Suprapubic skin (tissue), 4 donors: ENCODE measurements at regions not wholly inside any gene's neighbourhood (a gene's known extent, or its start where the extent isn't known, plus 50 kb on each side); places are given as distances from the start of the nearest gene placed in this dataset.
"Not testable (repeated sequence)": the region's sequence is repeated elsewhere in the genome, so short reads cannot be mapped to it uniquely, and the experiment has no call there.

ENCODE experiments used
- DNase-seq, 2 donors: peaks; one replicate each; pipeline ENCODE4 v3.0.0-alpha.2; 2019; ENCODE audit warnings: low spot score in 2 of 2
- H3K27ac ChIP-seq: fragments of 200-600 bp; sonication (generic); one replicate; pipeline ENCODE4 v1.5.1; 2019
- H3K27me3 ChIP-seq: fragments of 200-600 bp; sonication (generic); one replicate; pipeline ENCODE4 v1.5.1; 2019
- H3K36me3 ChIP-seq: fragments of 200-600 bp; sonication (generic); one replicate; pipeline ENCODE4 v1.5.1; 2019
- H3K4me1 ChIP-seq: fragments of 200-600 bp; sonication (generic); one replicate; pipeline ENCODE4 v1.5.1; 2019
- H3K4me3 ChIP-seq: fragments of 200-600 bp; sonication (generic); one replicate; pipeline ENCODE4 v1.5.1; 2019; ENCODE audit warnings: mild to moderate bottlenecking
- H3K9me3 ChIP-seq: fragments of 200-600 bp; sonication (generic); one replicate; pipeline ENCODE4 v1.5.1; 2019
- CTCF ChIP-seq, 2 donors: fragments of 200-600 bp in 1 of 2; fragments of 450-650 bp in 1 of 2; sonication (generic) in 1 of 2; IDR thresholded peaks; one replicate each; pipeline ENCODE4 v1.5.1; 2016 to 2019; ENCODE audit warnings: antibody characterized with exemption in 2 of 2, mild to moderate bottlenecking in 1 of 2, moderate library complexity in 1 of 2
- EP300 ChIP-seq: sonication (generic); formaldehyde crosslinking; IDR thresholded peaks from one replicate; pipeline ENCODE4 v1.6.1; 2017; ENCODE audit warnings: antibody characterized with exemption
- POLR2A ChIP-seq, 2 donors: fragments of 450-650 bp; IDR thresholded peaks; one replicate each; pipeline ENCODE4 v1.6.1; 2017; ENCODE audit warnings: antibody characterized with exemption in 2 of 2, mild to moderate bottlenecking in 2 of 2, moderate library complexity in 2 of 2
- POLR2AphosphoS5 ChIP-seq, 3 donors: sonication (generic); formaldehyde crosslinking; IDR thresholded peaks; one replicate each; pipeline ENCODE4 v1.6.1; 2017; ENCODE audit warnings: antibody characterized with exemption in 3 of 3
- WGBS: methylation state at CpG from one replicate; pipeline ENCODE4 v1.1.5; 2018; 5-methylcytosine and 5-hydroxymethylcytosine counted together

- no peak for DNase-seq
- H3K27ac ChIP-seq, result no peak overlapping the region
- peaks cover 57% of the 10 kb centered on the region for H3K27me3 ChIP-seq
- H3K36me3 ChIP-seq, result no peaks in the 10 kb centered on the region
- H3K4me1 ChIP-seq, result no peaks in the 10 kb centered on the region
- TF ChIP-seq POLR2A (IDR thresholded peaks at IDR 0.05), result no peak
- TF ChIP-seq POLR2AphosphoS5 (IDR thresholded peaks at IDR 0.05), result no peak
- TF ChIP-seq CTCF (IDR thresholded peaks at IDR 0.05), result no peak
- TF ChIP-seq EP300, result no peak
- H3K4me3 ChIP-seq, result no peak overlapping the region
- 74% methylated on average over 7 of the region's 7 CpGs for whole genome bisulfite sequencing
- H3K9me3 ChIP-seq, result no peaks in the 10 kb centered on the region
Observed at GRCh38 chr17:77037943-77038342, 102.8 kb upstream of the SEC14L1 start.

GRCh38 chr17:77038884-77039555 lies 101.7 kb upstream of the SEC14L1 start:
- no peaks in the 10 kb centered on the region for H3K9me3 ChIP-seq
- WGBS, result 78% methylated on average over 20 of the region's 20 CpGs
- no peaks in the 10 kb centered on the region for H3K4me1 ChIP-seq
- H3K4me3 ChIP-seq, result no peak overlapping the region
- no peak overlapping the region for H3K27ac ChIP-seq
- H3K36me3 ChIP-seq, result no peaks in the 10 kb centered on the region
- DNase-seq, result no peak
- H3K27me3 ChIP-seq, result peaks cover 53% of the 10 kb centered on the region
- no peak for TF ChIP-seq CTCF (IDR thresholded peaks at IDR 0.05)
- TF ChIP-seq POLR2AphosphoS5 (IDR thresholded peaks at IDR 0.05), result no peak
- no peak for TF ChIP-seq EP300
- no peak for TF ChIP-seq POLR2A (IDR thresholded peaks at IDR 0.05)

GRCh38 chr17:77042476-77043231 lies 98.1 kb upstream of the SEC14L1 start:
- 82% methylated on average over 11 of the region's 11 CpGs for WGBS
- Histone ChIP-seq H3K27me3 (peaks cover 22% of the 10 kb centered on the region), H3K4me1 (no peaks in the 10 kb centered on the region), H3K27ac (no peak overlapping the region), H3K36me3 (no peaks in the 10 kb centered on the region), H3K4me3 (no peak overlapping the region), H3K9me3 (no peaks in the 10 kb centered on the region)
- TF ChIP-seq POLR2AphosphoS5 (IDR thresholded peaks at IDR 0.05), result no peak
- TF ChIP-seq CTCF (IDR thresholded peaks at IDR 0.05), result no peak
- TF ChIP-seq POLR2A (IDR thresholded peaks at IDR 0.05), result no peak
- TF ChIP-seq EP300, result no peak
- no peak for DNase-seq

GRCh38 chr17:77045441-77046041 lies 95.2 kb upstream of the SEC14L1 start:
- Histone ChIP-seq H3K27ac (no peak overlapping the region), H3K36me3 (no peaks in the 10 kb centered on the region), H3K4me1 (no peaks in the 10 kb centered on the region), H3K27me3 (peaks cover 13% of the 10 kb centered on the region), H3K4me3 (no peak overlapping the region), H3K9me3 (no peaks in the 10 kb centered on the region)
- DNase-seq, result no peak
- no peak for TF ChIP-seq POLR2AphosphoS5 (IDR thresholded peaks at IDR 0.05)
- 64% methylated on average over 6 of the region's 7 CpGs for WGBS

- Histone ChIP-seq H3K4me3 (no peak overlapping the region), H3K4me1 (no peaks in the 10 kb centered on the region), H3K27me3 (peaks cover 43% of the 10 kb centered on the region), H3K36me3 (no peaks in the 10 kb centered on the region), H3K9me3 (no peaks in the 10 kb centered on the region), H3K27ac (no peak overlapping the region)
- 53% methylated on average over 12 of the region's 12 CpGs for WGBS
- DNase-seq, result no peak
- no peak for TF ChIP-seq CTCF (IDR thresholded peaks at IDR 0.05)
- TF ChIP-seq POLR2AphosphoS5 (IDR thresholded peaks at IDR 0.05), result no peak
- TF ChIP-seq POLR2A (IDR thresholded peaks at IDR 0.05), result no peak
- no peak for TF ChIP-seq EP300
Observed at GRCh38 chr17:77049440-77049839, 91.3 kb upstream of the SEC14L1 start.

- H3K36me3 ChIP-seq, H3K4me3 ChIP-seq, H3K9me3 ChIP-seq, DNase-seq, H3K27ac ChIP-seq, H3K4me1 ChIP-seq: not testable (repeated sequence)
- 82% methylated on average over 13 of the region's 14 CpGs for WGBS
- peaks cover 52% of the 10 kb centered on the region for H3K27me3 ChIP-seq
Observed at GRCh38 chr17:77050901-77051300, 89.9 kb upstream of the SEC14L1 start.
